COR-L47 (cell line): ENCODE measurements at regions not wholly inside any gene's neighbourhood (a gene's known extent, or its start where the extent isn't known, plus 50 kb on each side); places are given as distances from the start of the nearest gene placed in this dataset.

ENCODE experiments used
- DNase-seq: peaks from one replicate; lab custom pipeline; 2025; lab: John Stamatoyannopoulos, UW

GRCh38 chr12:130074661-130075406, 87.4 kb upstream of the FZD10 start:
- no peak for DNase-seq

GRCh38 chr12:130075497-130076076, 86.7 kb upstream of the FZD10 start:
- no peak for DNase-seq

GRCh38 chr12:130076126-130076525, 86.1 kb upstream of the FZD10 start:
- no peak for DNase-seq

GRCh38 chr12:130076752-130077151, 85.5 kb upstream of the FZD10 start:
- no peak for DNase-seq

- DNase-seq, result no peak
Measured at GRCh38 chr12:130078852-130079251, 83.4 kb upstream of the FZD10 start.

GRCh38 chr12:130079279-130079678, 83.0 kb upstream of the FZD10 start:
- no peak for DNase-seq

GRCh38 chr12:130080205-130080604, 82.1 kb upstream of the FZD10 start:
- no peak for DNase-seq

- no peak for DNase-seq
Measured at GRCh38 chr12:130081117-130081805, 81.0 kb upstream of the FZD10 start.

- DNase-seq, result no peak
Measured at GRCh38 chr12:130083002-130083401, 79.3 kb upstream of the FZD10 start.

GRCh38 chr12:130083734-130084133, 78.5 kb upstream of the FZD10 start:
- DNase-seq, result no peak

GRCh38 chr12:130084359-130084758, 77.9 kb upstream of the FZD10 start:
- DNase-seq, result no peak

- no peak for DNase-seq
Measured at GRCh38 chr12:130086248-130086647, 76.0 kb upstream of the FZD10 start.

- DNase-seq, result no peak
Measured at GRCh38 chr12:130086797-130087196, 75.5 kb upstream of the FZD10 start.

GRCh38 chr12:130087222-130087621, 75.0 kb upstream of the FZD10 start:
- DNase-seq, result no peak

GRCh38 chr12:130088504-130088903, 73.8 kb upstream of the FZD10 start:
- no peak for DNase-seq

- DNase-seq, result no peak
Measured at GRCh38 chr12:130090542-130090941, 71.7 kb upstream of the FZD10 start.

- no peak for DNase-seq
Measured at GRCh38 chr12:130093380-130093779, 68.9 kb upstream of the FZD10 start.

- DNase-seq, result no peak
Measured at GRCh38 chr12:130097342-130097741, 64.9 kb upstream of the FZD10 start.

- no peak for DNase-seq
Measured at GRCh38 chr12:130097798-130098255, 64.4 kb upstream of the FZD10 start.

- no peak for DNase-seq
Measured at GRCh38 chr12:130098301-130099005, 63.8 kb upstream of the FZD10 start.

- no peak for DNase-seq
Measured at GRCh38 chr12:130100634-130101362, 61.5 kb upstream of the FZD10 start.

- DNase-seq, result no peak
Measured at GRCh38 chr12:130101370-130101769, 60.9 kb upstream of the FZD10 start.
